Keratinocyte (primary cell): ENCODE measurements at regions not wholly inside any gene's neighbourhood (a gene's known extent, or its start where the extent isn't known, plus 50 kb on each side); places are given as distances from the start of the nearest gene placed in this dataset.

Source experiments
- CTCF ChIP-seq, 3 experiments: IDR thresholded peaks in 1 of 3; conservative IDR thresholded peaks in 1 of 3; optimal IDR thresholded peaks in 1 of 3; 2 replicates in 2 of 3; 3 replicates in 1 of 3; pipeline versions ENCODE3 to v1.5.1; 2011; ENCODE audit warnings: low read length in 3 of 3, mild to moderate bottlenecking in 3 of 3, moderate library complexity in 2 of 3, control low read depth in 1 of 3, inconsistent platforms in 1 of 3; ENCODE audit not compliant: insufficient read depth in 2 of 3; ENCODE audit errors: extremely low read depth in 1 of 3
- EZH2 ChIP-seq: IDR thresholded peaks from one replicate; pipeline ENCODE4 v1.6.1; 2012; ENCODE audit warnings: inconsistent platforms, mild to moderate bottlenecking, low read length, moderate library complexity

- no peak for TF ChIP-seq CTCF (optimal IDR thresholded peaks at IDR 0.05 in 1 of 3, IDR thresholded peaks at IDR 0.05 in 1 of 3, conservative IDR thresholded peaks at IDR 0.05 in 1 of 3; ENCODE audit: extremely low read depth in 1 of 3, insufficient read depth in 2 of 3, low read length in 3 of 3)
- no peak for TF ChIP-seq EZH2
Measured at GRCh38 chr6:73983367-73983766, 287.4 kb downstream of the CD109 start.
